Nephron (organoid): ENCODE measurements at regions not wholly inside any gene's neighbourhood (a gene's known extent, or its start where the extent isn't known, plus 50 kb on each side); places are given as distances from the start of the nearest gene placed in this dataset.

ENCODE experiments used
- H3K27ac Mint-ChIP-seq, 3 experiments: 2 replicates each; pipeline ENCODE4 v1.8.0; 2020; ENCODE audit warnings: mixed read lengths in 3 of 3, mild to moderate bottlenecking in 2 of 3, moderate library complexity in 1 of 3
- H3K27me3 Mint-ChIP-seq: 2 replicates; pipeline ENCODE4 v1.8.0; 2021; ENCODE audit warnings: low read depth, mild to moderate bottlenecking, moderate library complexity, mixed read lengths
- H3K36me3 Mint-ChIP-seq: 2 replicates; pipeline ENCODE4 v1.8.0; 2020; ENCODE audit warnings: low read depth, mixed read lengths
- H3K4me1 Mint-ChIP-seq: 2 replicates; pipeline ENCODE4 v1.8.0; 2020; ENCODE audit warnings: mixed read lengths
- H3K4me3 Mint-ChIP-seq, 3 experiments: 2 replicates each; pipeline ENCODE4 v1.8.0; 2020; ENCODE audit warnings: mild to moderate bottlenecking in 3 of 3, mixed read lengths in 3 of 3, moderate library complexity in 2 of 3
- H3K9me3 Mint-ChIP-seq: 2 replicates; pipeline ENCODE4 v1.8.0; 2020; ENCODE audit warnings: mixed read lengths
- CTCF ChIP-seq, 3 experiments: fragments of 200-600 bp; sonication (generic); IDR thresholded peaks; one replicate each; pipeline ENCODE4 v1.5.0; 2021; ENCODE audit warnings: antibody characterized with exemption in 3 of 3; ENCODE audit not compliant: unreplicated experiment in 3 of 3

- Mint-ChIP-seq H3K4me1 (peaks cover 24% of the 10 kb centered on the region), H3K9me3 (peaks cover 3% of the 10 kb centered on the region), H3K4me3 (no peak overlapping the region), H3K27ac (peak overlapping the region in 1 of 3 experiments; percentile 7), H3K36me3 (no peaks in the 10 kb centered on the region), H3K27me3 (no peaks in the 10 kb centered on the region)
- TF ChIP-seq CTCF (IDR thresholded peaks at IDR 0.05; ENCODE audit: unreplicated experiment in 3 of 3) = no peak
Measured at GRCh38 chr9:79446523-79447307, 125.0 kb upstream of the TLE4 start.

- Mint-ChIP-seq H3K36me3 (peaks cover 1% of the 10 kb centered on the region), H3K9me3 (peaks cover 3% of the 10 kb centered on the region), H3K4me3 (no peak overlapping the region), H3K4me1 (peaks cover 24% of the 10 kb centered on the region), H3K27me3 (no peaks in the 10 kb centered on the region), H3K27ac (peak overlapping the region in 1 of 3 experiments; percentile 7)
- TF ChIP-seq CTCF (IDR thresholded peaks at IDR 0.05; ENCODE audit: unreplicated experiment in 3 of 3) = no peak
Measured at GRCh38 chr9:79447308-79447605, 124.5 kb upstream of the TLE4 start.

GRCh38 chr9:79447762-79448161 is 124.0 kb upstream of the TLE4 start:
- H3K27me3 Mint-ChIP-seq = no peaks in the 10 kb centered on the region
- peaks cover 5% of the 10 kb centered on the region for H3K9me3 Mint-ChIP-seq
- peak overlapping the region in 1 of 3 experiments; percentile 22 for H3K4me3 Mint-ChIP-seq
- H3K27ac Mint-ChIP-seq = peak overlapping the region; percentile 25 to 63 (median 33)
- peaks cover 4% of the 10 kb centered on the region for H3K36me3 Mint-ChIP-seq
- TF ChIP-seq CTCF (IDR thresholded peaks at IDR 0.05; ENCODE audit: unreplicated experiment in 3 of 3) = no peak
- H3K4me1 Mint-ChIP-seq = peaks cover 24% of the 10 kb centered on the region

GRCh38 chr9:79452265-79452664 is 119.5 kb upstream of the TLE4 start:
- TF ChIP-seq CTCF (IDR thresholded peaks at IDR 0.05; ENCODE audit: unreplicated experiment in 3 of 3) = no peak
- Mint-ChIP-seq H3K27me3 (no peaks in the 10 kb centered on the region), H3K36me3 (peaks cover 4% of the 10 kb centered on the region), H3K9me3 (peaks cover 13% of the 10 kb centered on the region), H3K4me1 (peaks cover 10% of the 10 kb centered on the region), H3K4me3 (no peak overlapping the region), H3K27ac (no peak overlapping the region)

GRCh38 chr9:79461712-79462111 is 110.1 kb upstream of the TLE4 start:
- no peak overlapping the region for H3K27ac Mint-ChIP-seq
- no peaks in the 10 kb centered on the region for H3K9me3 Mint-ChIP-seq
- H3K4me3 Mint-ChIP-seq = no peak overlapping the region
- no peak for TF ChIP-seq CTCF (IDR thresholded peaks at IDR 0.05; ENCODE audit: unreplicated experiment in 3 of 3)
- H3K27me3 Mint-ChIP-seq = no peaks in the 10 kb centered on the region
- no peaks in the 10 kb centered on the region for H3K4me1 Mint-ChIP-seq
- no peaks in the 10 kb centered on the region for H3K36me3 Mint-ChIP-seq

GRCh38 chr9:79465156-79465555 is 106.6 kb upstream of the TLE4 start:
- H3K4me1 Mint-ChIP-seq = no peaks in the 10 kb centered on the region
- no peak overlapping the region for H3K27ac Mint-ChIP-seq
- no peak for TF ChIP-seq CTCF (IDR thresholded peaks at IDR 0.05; ENCODE audit: unreplicated experiment in 3 of 3)
- no peaks in the 10 kb centered on the region for H3K9me3 Mint-ChIP-seq
- H3K36me3 Mint-ChIP-seq = no peaks in the 10 kb centered on the region
- no peak overlapping the region for H3K4me3 Mint-ChIP-seq
- no peaks in the 10 kb centered on the region for H3K27me3 Mint-ChIP-seq
